DOHH2 (cell line): ENCODE measurements at regions not wholly inside any gene's neighbourhood (a gene's known extent, or its start where the extent isn't known, plus 50 kb on each side); places are given as distances from the start of the nearest gene placed in this dataset.

Source experiments
- EZH2phosphoT487 ChIP-seq: fragments of 200-600 bp; sonication (generic); IDR thresholded peaks from 2 replicates; pipeline ENCODE4 v1.6.1; 2017; ENCODE audit warnings: borderline replicate concordance, mild to moderate bottlenecking, antibody characterized with exemption, low read length, moderate library complexity, mixed read lengths
- TF ChIP-seq, protein P1 (sequence below): fragments of 200-600 bp; sonication (generic); IDR thresholded peaks from one replicate; pipeline ENCODE4 v1.5.1; 2014; ENCODE audit warnings: antibody characterized with exemption, mild to moderate bottlenecking, low read depth, low read length; ENCODE audit not compliant: poor library complexity, severe bottlenecking

DNA sequence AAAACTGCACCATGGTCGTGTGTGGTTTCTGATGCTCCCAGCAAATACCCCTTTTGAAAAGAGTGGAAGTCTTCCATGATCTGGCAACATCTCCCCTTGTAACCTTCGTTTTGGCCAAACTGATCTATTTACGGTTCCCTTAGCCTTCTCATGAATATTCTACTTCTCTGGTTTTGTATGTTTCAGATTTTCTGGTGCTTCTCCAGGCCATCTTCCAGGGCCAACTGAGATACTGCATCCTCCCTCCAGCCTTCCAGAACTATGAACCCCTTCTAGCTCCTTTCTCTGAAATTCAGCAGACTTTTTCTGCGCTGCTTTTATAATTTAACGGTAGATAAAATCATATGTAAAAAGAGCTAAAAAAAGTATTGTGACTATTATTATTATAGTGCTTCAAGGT, 97.7 kb downstream of the XCL2 start:
- TF ChIP-seq EZH2phosphoT487, result no peak
- TF ChIP-seq, protein P1, sequence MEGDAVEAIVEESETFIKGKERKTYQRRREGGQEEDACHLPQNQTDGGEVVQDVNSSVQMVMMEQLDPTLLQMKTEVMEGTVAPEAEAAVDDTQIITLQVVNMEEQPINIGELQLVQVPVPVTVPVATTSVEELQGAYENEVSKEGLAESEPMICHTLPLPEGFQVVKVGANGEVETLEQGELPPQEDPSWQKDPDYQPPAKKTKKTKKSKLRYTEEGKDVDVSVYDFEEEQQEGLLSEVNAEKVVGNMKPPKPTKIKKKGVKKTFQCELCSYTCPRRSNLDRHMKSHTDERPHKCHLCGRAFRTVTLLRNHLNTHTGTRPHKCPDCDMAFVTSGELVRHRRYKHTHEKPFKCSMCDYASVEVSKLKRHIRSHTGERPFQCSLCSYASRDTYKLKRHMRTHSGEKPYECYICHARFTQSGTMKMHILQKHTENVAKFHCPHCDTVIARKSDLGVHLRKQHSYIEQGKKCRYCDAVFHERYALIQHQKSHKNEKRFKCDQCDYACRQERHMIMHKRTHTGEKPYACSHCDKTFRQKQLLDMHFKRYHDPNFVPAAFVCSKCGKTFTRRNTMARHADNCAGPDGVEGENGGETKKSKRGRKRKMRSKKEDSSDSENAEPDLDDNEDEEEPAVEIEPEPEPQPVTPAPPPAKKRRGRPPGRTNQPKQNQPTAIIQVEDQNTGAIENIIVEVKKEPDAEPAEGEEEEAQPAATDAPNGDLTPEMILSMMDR, result no peak
